ENCODE measurements at regions not wholly inside any gene's neighbourhood (a gene's known extent, or its start where the extent isn't known, plus 50 kb on each side); places are given as distances from the start of the nearest gene placed in this dataset.

- peaks cover 3% of the 10 kb centered on the region for H3K27me3 ChIP-seq (ENCODE audit: control insufficient read depth, insufficient read depth, low read length)
Measured at GRCh38 chr20:11252447-11252846, 578.6 kb upstream of the JAG1 start.

More at GRCh38 chr20:11252447-11252846, 578.6 kb upstream of the JAG1 start:
- H3K9me3 ChIP-seq (ENCODE audit: control insufficient read depth, insufficient read depth, low read length), result peaks cover 9% of the 10 kb centered on the region; the same call in 1 of the 2 replicates
- H2BK20ac ChIP-seq (ENCODE audit: low read depth, low read length), result no peak overlapping the region
- CTCF ChIA-PET, result interaction anchor here (1.0 kb wide), 1 partner anchor 17 kb away, joined by 3 read pairs; no protein-coding TSS in a partner anchor
- intact Hi-C loops (cut with micrococcal nuclease), result no loop called here
- H2BK120ac ChIP-seq (ENCODE audit: low read depth, low read length), result no peak overlapping the region
- H3K4me2 ChIP-seq (ENCODE audit: low read depth, low read length), result no peak overlapping the region
- no peak overlapping the region for H2AK5ac ChIP-seq (ENCODE audit: low read depth, low read length)
- H4K8ac ChIP-seq (ENCODE audit: low read depth in 2 of 2, low read length in 2 of 2), result no peak overlapping the region
- H2BK5ac ChIP-seq (ENCODE audit: low read depth, low read length, poor library complexity, severe bottlenecking), result no peak overlapping the region
- in situ Hi-C loops (cut with MboI; ENCODE audit: low sequenced_read_pairs), result no loop called here
- no peak for DNase-seq
- no peak overlapping the region for H4K91ac ChIP-seq (ENCODE audit: insufficient read depth, low read depth, low read length)
- no TSS peak for BruUV-seq (replicated peaks)
- no peaks in the 10 kb centered on the region for H3K36me3 ChIP-seq (ENCODE audit: control insufficient read depth, insufficient read depth, low read length)
- no peak overlapping the region for H3K4ac ChIP-seq (ENCODE audit: low read depth, low read length)
- dilution Hi-C loops (cut with HindIII; ENCODE audit: low sequenced_read_pairs, unreplicated experiment), result no loop called here
- H3K23ac ChIP-seq (ENCODE audit: low read depth, low read length), result no peak overlapping the region
- no CpG with 5 or more reads among the region's 1 CpG for WGBS, 2 experiments (ENCODE audit: extremely low coverage in 2 of 2, insufficient read length in 1 of 2)
- H4K20me1 ChIP-seq (ENCODE audit: insufficient read depth, low read length), result no peaks in the 10 kb centered on the region
- no peaks in the 10 kb centered on the region for H3K9me1 ChIP-seq (ENCODE audit: insufficient read depth, low read length)
- H3K14ac ChIP-seq (replicated peaks; ENCODE audit: low read depth, low read length), result no peak overlapping the region
- no peaks in the 10 kb centered on the region for H3K79me1 ChIP-seq (ENCODE audit: low read depth in 1 of 2, low read length in 2 of 2)
- ATAC-seq (ENCODE audit: low read depth), result no peak
- no peaks in the 10 kb centered on the region for H3K4me1 ChIP-seq (ENCODE audit: control insufficient read depth, insufficient read depth, low read length)
- POLR2A ChIA-PET (ENCODE audit: unreplicated experiment), result interaction anchor here (0.7 kb wide), 1 partner anchor 312 kb away, joined by 3 read pairs; no protein-coding TSS in a partner anchor
- H3K4me3 ChIP-seq (ENCODE audit: insufficient read depth, low read depth, low read length), result no peak overlapping the region
- H3K9ac ChIP-seq (ENCODE audit: low read depth, low read length), result no peak overlapping the region
- no peak overlapping the region for H3K18ac ChIP-seq (ENCODE audit: low read depth, low read length)
- no peak overlapping the region for H2AK9ac ChIP-seq (replicated peaks; ENCODE audit: low read depth, low read length, poor library complexity)
- TF ChIP-seq SMC3 (IDR thresholded peaks at IDR 0.05; ENCODE audit: low read depth, low read length) (no peak), RAD21 (IDR thresholded peaks at IDR 0.05; ENCODE audit: low read length) (no peak), MXI1 (IDR thresholded peaks at IDR 0.05; ENCODE audit: borderline replicate concordance, low read depth, low read length) (no peak), NFE2L2 (IDR thresholded peaks at IDR 0.05; ENCODE audit: low read depth, low read length) (no peak), RCOR1 (IDR thresholded peaks at IDR 0.05; ENCODE audit: insufficient replicate concordance, low read length) (no peak), CHD1 (IDR thresholded peaks at IDR 0.05; ENCODE audit: low read depth, low read length) (no peak), MAFK (IDR thresholded peaks at IDR 0.05; ENCODE audit: low read depth, low read length) (no peak; the same call in 1 of the 2 replicates), FOS (IDR thresholded peaks at IDR 0.05; ENCODE audit: low read depth, low read length) (no peak), POLR2A (IDR thresholded peaks at IDR 0.05; ENCODE audit: low read depth, low read length) (no peak), RFX5 (IDR thresholded peaks at IDR 0.05; ENCODE audit: low read depth, low read length) (no peak), CEBPB (IDR thresholded peaks at IDR 0.05; ENCODE audit: low read depth, low read length) (no peak), MAZ (IDR thresholded peaks at IDR 0.05; ENCODE audit: borderline replicate concordance, low read depth, low read length) (no peak), BHLHE40 (IDR thresholded peaks at IDR 0.05; ENCODE audit: low read depth, low read length) (no peak), ELK1 (IDR thresholded peaks at IDR 0.05; ENCODE audit: borderline replicate concordance, low read depth, low read length) (no peak), CTCF (conservative IDR thresholded peaks at IDR 0.05; ENCODE audit: low read depth, low read length) (no peak)
- TF ChIP-seq, protein P1, sequence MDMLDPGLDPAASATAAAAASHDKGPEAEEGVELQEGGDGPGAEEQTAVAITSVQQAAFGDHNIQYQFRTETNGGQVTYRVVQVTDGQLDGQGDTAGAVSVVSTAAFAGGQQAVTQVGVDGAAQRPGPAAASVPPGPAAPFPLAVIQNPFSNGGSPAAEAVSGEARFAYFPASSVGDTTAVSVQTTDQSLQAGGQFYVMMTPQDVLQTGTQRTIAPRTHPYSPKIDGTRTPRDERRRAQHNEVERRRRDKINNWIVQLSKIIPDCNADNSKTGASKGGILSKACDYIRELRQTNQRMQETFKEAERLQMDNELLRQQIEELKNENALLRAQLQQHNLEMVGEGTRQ (IDR thresholded peaks at IDR 0.05; ENCODE audit: low read depth, low read length), result no peak
- H4K5ac ChIP-seq (ENCODE audit: low read depth, low read length), result no peak overlapping the region
- no peak overlapping the region for H3K27ac ChIP-seq (ENCODE audit: insufficient read depth, low read length)
- no peak overlapping the region for H2AFZ ChIP-seq (replicated peaks; ENCODE audit: low read length, poor library complexity)
- no peak overlapping the region for H2BK15ac ChIP-seq (ENCODE audit: low read depth, low read length)
- H3K56ac ChIP-seq (ENCODE audit: extremely low read depth, insufficient read depth, low read length), result no peak overlapping the region
